Liver (tissue), 8 donors: ENCODE measurements at regions not wholly inside any gene's neighbourhood (a gene's known extent, or its start where the extent isn't known, plus 50 kb on each side); places are given as distances from the start of the nearest gene placed in this dataset.

ENCODE experiments used
- DNase-seq: peaks from one replicate; pipeline ENCODE4 v3.0.0-alpha.2; 2017; ENCODE audit warnings: low spot score
- H3K27ac ChIP-seq, 2 donors: one replicate each; pipeline ENCODE4 v1.7.0; 2013; ENCODE audit warnings: inconsistent platforms in 2 of 2, low read length in 2 of 2, control low read depth in 1 of 2, low read depth in 1 of 2, mild to moderate bottlenecking in 1 of 2
- H3K27me3 ChIP-seq, 4 donors: one replicate each; pipeline versions ENCODE4 v1.6.1 to v1.7.0; 2013; ENCODE audit warnings: low read length in 3 of 4, inconsistent platforms in 1 of 4, mild to moderate bottlenecking in 1 of 4, moderate library complexity in 1 of 4; ENCODE audit not compliant: control insufficient read depth in 4 of 4, insufficient read depth in 4 of 4
- H3K36me3 ChIP-seq, 4 donors: one replicate each; pipeline versions ENCODE4 v1.6.1 to v1.7.0; 2013; ENCODE audit warnings: low read length in 3 of 4, mild to moderate bottlenecking in 3 of 4, low read depth in 1 of 4, moderate library complexity in 1 of 4; ENCODE audit not compliant: control insufficient read depth in 4 of 4, insufficient read depth in 3 of 4
- H3K4me1 ChIP-seq, 4 donors: one replicate each; pipeline versions ENCODE4 v1.6.1 to v1.7.0; 2013; ENCODE audit warnings: low read length in 3 of 4, mild to moderate bottlenecking in 3 of 4, moderate library complexity in 1 of 4; ENCODE audit not compliant: control insufficient read depth in 4 of 4, insufficient read depth in 4 of 4
- H3K4me3 ChIP-seq, 3 donors: one replicate each; pipeline versions ENCODE4 v1.6.1 to v1.7.0; 2013; ENCODE audit warnings: low read length in 3 of 3, control low read depth in 1 of 3, low read depth in 1 of 3, mild to moderate bottlenecking in 1 of 3
- H3K9ac ChIP-seq, 2 donors: one replicate each; pipeline ENCODE4 v1.7.0; 2013; ENCODE audit warnings: low read length in 2 of 2, mild to moderate bottlenecking in 2 of 2, moderate library complexity in 2 of 2, control low read depth in 1 of 2, low read depth in 1 of 2
- H3K9me3 ChIP-seq, 4 donors: one replicate each; pipeline versions ENCODE4 v1.6.1 to v1.7.0; 2013; ENCODE audit warnings: low read length in 3 of 4; ENCODE audit not compliant: control insufficient read depth in 4 of 4
- CTCF ChIP-seq: fragments of 150-350 bp; IDR thresholded peaks from 2 replicates; pipeline ENCODE4 v1.5.1; 2017; ENCODE audit warnings: improper control_type of control experiment, low read depth, low read length; ENCODE audit not compliant: missing input control
- EGR1 ChIP-seq, 2 donors: IDR thresholded peaks; 2 replicates each; pipeline ENCODE4 v1.6.1; 2016 to 2018; ENCODE audit warnings: antibody characterized with exemption in 2 of 2, low read depth in 2 of 2
- FOXA1 ChIP-seq: IDR thresholded peaks from 2 replicates; pipeline ENCODE4 v1.6.1; 2016; ENCODE audit warnings: antibody characterized with exemption
- FOXA2 ChIP-seq: IDR thresholded peaks from 2 replicates; pipeline ENCODE4 v1.6.1; 2016; ENCODE audit warnings: antibody characterized with exemption
- GABPA ChIP-seq, 2 donors: IDR thresholded peaks in 1 of 2; conservative IDR thresholded peaks in 1 of 2; 2 replicates each; pipeline ENCODE4 v1.6.1; 2016; ENCODE audit warnings: antibody characterized with exemption in 2 of 2, mild to moderate bottlenecking in 1 of 2, moderate library complexity in 1 of 2
- HNF4A ChIP-seq, 2 donors: conservative IDR thresholded peaks; 2 replicates each; pipeline ENCODE4 v1.6.1; 2016; ENCODE audit warnings: antibody characterized with exemption in 2 of 2, mild to moderate bottlenecking in 2 of 2
- HNF4G ChIP-seq: IDR thresholded peaks from 2 replicates; pipeline ENCODE4 v1.6.1; 2016; ENCODE audit warnings: antibody characterized with exemption
- JUND ChIP-seq, 2 donors: IDR thresholded peaks; 2 replicates each; pipeline ENCODE4 v1.6.1; 2016; ENCODE audit warnings: antibody characterized with exemption in 2 of 2
- MAX ChIP-seq: IDR thresholded peaks from 2 replicates; pipeline ENCODE4 v1.6.1; 2016; ENCODE audit warnings: antibody characterized with exemption
- NR2F2 ChIP-seq: IDR thresholded peaks from 2 replicates; pipeline ENCODE4 v1.6.1; 2016; ENCODE audit warnings: antibody characterized with exemption
- RAD21 ChIP-seq, 2 donors: IDR thresholded peaks; 2 replicates each; pipeline ENCODE4 v1.6.1; 2016; ENCODE audit warnings: antibody characterized with exemption in 2 of 2, mild to moderate bottlenecking in 2 of 2
- REST ChIP-seq: IDR thresholded peaks from 2 replicates; pipeline ENCODE4 v1.6.1; 2016; ENCODE audit warnings: antibody characterized with exemption, mild to moderate bottlenecking
- RXRA ChIP-seq, 2 donors: IDR thresholded peaks; 2 replicates each; pipeline ENCODE4 v1.6.1; 2017 to 2018; ENCODE audit warnings: antibody characterized with exemption in 2 of 2, mild to moderate bottlenecking in 1 of 2
- SP1 ChIP-seq: IDR thresholded peaks from 2 replicates; pipeline ENCODE4 v1.6.1; 2018; ENCODE audit warnings: antibody characterized with exemption, mild to moderate bottlenecking
- TAF1 ChIP-seq: conservative IDR thresholded peaks from 2 replicates; pipeline ENCODE4 v1.6.1; 2016; ENCODE audit warnings: antibody characterized with exemption, mild to moderate bottlenecking
- YY1 ChIP-seq: IDR thresholded peaks from 2 replicates; pipeline ENCODE4 v1.6.1; 2016; ENCODE audit warnings: antibody characterized with exemption, mild to moderate bottlenecking
- ZBTB33 ChIP-seq: IDR thresholded peaks from 2 replicates; pipeline ENCODE4 v1.6.1; 2016; ENCODE audit warnings: antibody characterized with exemption
- WGBS: extraction: QIAGEN DNeasy Blood & Tissue Kit; methylation state at CpG from one replicate; pipeline ENCODE4 v1.1.7; 2013; 5-methylcytosine and 5-hydroxymethylcytosine counted together
- donor health status: healthy.
- donor health status: healthy.
- donor health status: healthy.
- donor health status: healthy.
- donor health status: healthy.

- TF ChIP-seq GABPA (IDR thresholded peaks at IDR 0.05 in 1 of 2, conservative IDR thresholded peaks at IDR 0.05 in 1 of 2) (no peak), FOXA2 (no peak), NR2F2 (no peak), REST (no peak), TAF1 (no peak), FOXA1 (no peak), RAD21 (IDR thresholded peaks at IDR 0.05) (no peak), HNF4G (no peak), HNF4A (conservative IDR thresholded peaks at IDR 0.05) (no peak), JUND (IDR thresholded peaks at IDR 0.05) (no peak)
- no peaks in the 10 kb centered on the region for H3K9me3 ChIP-seq
- peaks cover 0 to 12% (median 6%) of the 10 kb centered on the region in 4 donors for H3K4me1 ChIP-seq
- no peak for DNase-seq
- H3K27ac ChIP-seq, result no peak overlapping the region
- H3K36me3 ChIP-seq, result no peaks in the 10 kb centered on the region
- no peak overlapping the region for H3K4me3 ChIP-seq
- no peak overlapping the region for H3K9ac ChIP-seq
- WGBS, result 92% methylated on average over 4 of the region's 4 CpGs
- no peaks in the 10 kb centered on the region for H3K27me3 ChIP-seq
Observed at GRCh38 chr6:14280006-14280510, 162.5 kb downstream of the CD83 start.

- H3K9ac ChIP-seq, result no peak overlapping the region
- H3K27me3 ChIP-seq, result no peaks in the 10 kb centered on the region
- H3K9me3 ChIP-seq, result no peaks in the 10 kb centered on the region
- no peak for DNase-seq
- 95% methylated on average over 17 of the region's 17 CpGs for WGBS
- TF ChIP-seq FOXA1, result no peak
- TF ChIP-seq RAD21 (IDR thresholded peaks at IDR 0.05), result peak in 1 of 2 donors; percentile 11
- H3K4me1 ChIP-seq, result peaks cover 0 to 12% (median 6%) of the 10 kb centered on the region in 4 donors
- no peak overlapping the region for H3K27ac ChIP-seq
- H3K36me3 ChIP-seq, result no peaks in the 10 kb centered on the region
- no peak overlapping the region for H3K4me3 ChIP-seq
Observed at GRCh38 chr6:14280766-14281293, 163.3 kb downstream of the CD83 start.

- Histone ChIP-seq H3K4me3 (no peak overlapping the region), H3K9me3 (no peaks in the 10 kb centered on the region), H3K4me1 (peaks cover 0 to 12% (median 6%) of the 10 kb centered on the region in 4 donors), H3K9ac (no peak overlapping the region), H3K36me3 (no peaks in the 10 kb centered on the region), H3K27ac (no peak overlapping the region), H3K27me3 (no peaks in the 10 kb centered on the region)
- DNase-seq, result no peak
- 96% methylated on average over 25 of the region's 25 CpGs for WGBS
- TF ChIP-seq RAD21 (IDR thresholded peaks at IDR 0.05), result no peak
- TF ChIP-seq RXRA (IDR thresholded peaks at IDR 0.05), result no peak
- no peak for TF ChIP-seq EGR1 (IDR thresholded peaks at IDR 0.05; ENCODE audit: low read depth in 2 of 2)
- no peak for TF ChIP-seq ZBTB33
- TF ChIP-seq FOXA1, result no peak
- no peak for TF ChIP-seq HNF4A (conservative IDR thresholded peaks at IDR 0.05)
- TF ChIP-seq NR2F2, result no peak
- TF ChIP-seq MAX, result no peak
- TF ChIP-seq SP1, result no peak
- no peak for TF ChIP-seq CTCF
- TF ChIP-seq TAF1, result no peak
- no peak for TF ChIP-seq YY1
Observed at GRCh38 chr6:14281811-14282660, 164.5 kb downstream of the CD83 start.
